Stomach (tissue), 8 donors: ENCODE measurements at regions not wholly inside any gene's neighbourhood (a gene's known extent, or its start where the extent isn't known, plus 50 kb on each side); places are given as distances from the start of the nearest gene placed in this dataset.
"Not testable (repeated sequence)": the region's sequence is repeated elsewhere in the genome, so short reads cannot be mapped to it uniquely, and the experiment has no call there.

Experiments used
- DNase-seq, 2 donors: peaks; one replicate each; pipeline versions ENCODE4 v3.0.0 to v3.0.0-alpha.2; 2013 to 2019
- H3K27ac ChIP-seq, 5 donors: fragments of 200-600 bp in 4 of 5; sonication (generic) in 4 of 5; one replicate each; pipeline ENCODE4 v1.5.1; 2013 to 2019; ENCODE audit warnings: mild to moderate bottlenecking in 1 of 5, moderate library complexity in 1 of 5
- H3K27me3 ChIP-seq, 3 donors: fragments of 200-600 bp; sonication (generic); one replicate each; pipeline ENCODE4 v1.5.1; 2017 to 2019; ENCODE audit warnings: mixed run types in 1 of 3
- H3K36me3 ChIP-seq, 4 donors: fragments of 200-600 bp; sonication (generic); 1 replicate in 3 of 4; 2 replicates in 1 of 4; pipeline ENCODE4 v1.5.1; 2016 to 2019
- H3K4me1 ChIP-seq, 4 donors: fragments of 200-600 bp; sonication (generic); one replicate each; pipeline ENCODE4 v1.5.1; 2016 to 2019
- H3K4me3 ChIP-seq, 4 donors: fragments of 200-600 bp; sonication (generic) in 3 of 4; one replicate each; pipeline ENCODE4 v1.5.1; 2016 to 2019; ENCODE audit warnings: mild to moderate bottlenecking in 1 of 4
- H3K9me3 ChIP-seq, 4 donors: fragments of 200-600 bp; sonication (generic); one replicate each; pipeline ENCODE4 v1.5.1; 2016 to 2019
- CTCF ChIP-seq, 7 experiments: fragments of 450-650 bp in 4 of 7; fragments of 200-600 bp in 3 of 7; sonication (generic) in 3 of 7; IDR thresholded peaks; one replicate each; pipeline ENCODE4 v1.5.1; 2016 to 2019; ENCODE audit warnings: antibody characterized with exemption in 7 of 7, control low read depth in 2 of 7, mild to moderate bottlenecking in 1 of 7
- EP300 ChIP-seq: sonication (generic); formaldehyde crosslinking; IDR thresholded peaks from one replicate; pipeline ENCODE4 v1.6.1; 2017; ENCODE audit warnings: antibody characterized with exemption
- POLR2A ChIP-seq, 4 donors: fragments of 450-650 bp; IDR thresholded peaks; one replicate each; pipeline ENCODE4 v1.6.1; 2016; ENCODE audit warnings: antibody characterized with exemption in 4 of 4, control low read depth in 2 of 4, mild to moderate bottlenecking in 1 of 4, moderate library complexity in 1 of 4
- POLR2AphosphoS5 ChIP-seq, 3 donors: sonication (generic); formaldehyde crosslinking; IDR thresholded peaks; one replicate each; pipeline ENCODE4 v1.6.1; 2016; ENCODE audit warnings: antibody characterized with exemption in 3 of 3
- WGBS, 5 donors: extraction: QIAGEN DNeasy Blood & Tissue Kit in 3 of 5; methylation state at CpG; one replicate each; pipeline versions ENCODE4 v1.1.5 to v1.1.7; 2013 to 2018; 5-methylcytosine and 5-hydroxymethylcytosine counted together
- intact Hi-C: fragments of 100-400 bp; cut with DNase I; formaldehyde crosslinking; loops from one replicate; pipeline ENCODE4 v1.15.1; 2023; ENCODE audit warnings: low total_unique reads
- donor health status: healthy with polysubstance abuse.
- donor health status: Bipolar disorder and iron deficiency.
- donor health status: healthy.

- no peaks in the 10 kb centered on the region for H3K36me3 ChIP-seq
- H3K27me3 ChIP-seq = no peaks in the 10 kb centered on the region
- H3K9me3 ChIP-seq = no peaks in the 10 kb centered on the region
- WGBS, 5 donors = 39 to 62% (median 46%) methylated on average over 2 of the region's 2 CpGs
- H3K27ac ChIP-seq = no peak overlapping the region
- DNase-seq = peak in 1 of 2 donors; percentile 13
- no peaks in the 10 kb centered on the region for H3K4me1 ChIP-seq
- H3K4me3 ChIP-seq = no peak overlapping the region
- intact Hi-C loops = no loop called here
- TF ChIP-seq POLR2AphosphoS5 (IDR thresholded peaks at IDR 0.05) = no peak
- no peak for TF ChIP-seq EP300
- no peak for TF ChIP-seq CTCF (IDR thresholded peaks at IDR 0.05)
- TF ChIP-seq POLR2A (IDR thresholded peaks at IDR 0.05) = no peak
Measured at GRCh38 chrX:33892670-33893069, 239.4 kb downstream of the FAM47A start.

- no peak for DNase-seq
- H3K27ac ChIP-seq = no peak overlapping the region
- H3K4me3 ChIP-seq = no peak overlapping the region
- intact Hi-C loops = no loop called here
- H3K36me3 ChIP-seq = no peaks in the 10 kb centered on the region
- H3K27me3 ChIP-seq = no peaks in the 10 kb centered on the region
- peaks cover 0 to 5% (median 2%) of the 10 kb centered on the region in 4 donors for H3K9me3 ChIP-seq
- TF ChIP-seq POLR2A (IDR thresholded peaks at IDR 0.05) = no peak
- TF ChIP-seq EP300 = no peak
- H3K4me1 ChIP-seq = no peaks in the 10 kb centered on the region
Measured at GRCh38 chrX:33855251-33855650, 276.9 kb downstream of the FAM47A start.

GRCh38 chrX:33852146-33852545 lies 280.0 kb downstream of the FAM47A start:
- H3K9me3 ChIP-seq = peaks cover 0 to 15% (median 9%) of the 10 kb centered on the region in 4 donors
- 74 to 100% (median 94%) methylated on average over 3 to 4 of the region's 4 CpGs for WGBS, 5 donors
- H3K4me1 ChIP-seq, H3K27me3 ChIP-seq, H3K4me3 ChIP-seq, DNase-seq, H3K36me3 ChIP-seq, H3K27ac ChIP-seq, intact Hi-C loops: not testable (repeated sequence)

GRCh38 chrX:33840176-33840575 lies 291.9 kb downstream of the FAM47A start:
- Histone ChIP-seq H3K36me3 (no peaks in the 10 kb centered on the region), H3K4me3 (no peak overlapping the region), H3K27ac (no peak overlapping the region), H3K27me3 (no peaks in the 10 kb centered on the region), H3K4me1 (no peaks in the 10 kb centered on the region), H3K9me3 (no peaks in the 10 kb centered on the region)
- intact Hi-C loops = no loop called here
- TF ChIP-seq POLR2AphosphoS5 (IDR thresholded peaks at IDR 0.05) (no peak), CTCF (IDR thresholded peaks at IDR 0.05) (no peak), POLR2A (IDR thresholded peaks at IDR 0.05) (no peak), EP300 (no peak)
- DNase-seq = peak in 1 of 2 donors; percentile 49
- 23 to 50% (median 29%) methylated on average over 1 of the region's 1 CpG for WGBS, 5 donors

- Histone ChIP-seq H3K36me3 (no peaks in the 10 kb centered on the region), H3K4me3 (no peak overlapping the region), H3K4me1 (no peaks in the 10 kb centered on the region), H3K27ac (no peak overlapping the region), H3K27me3 (no peaks in the 10 kb centered on the region), H3K9me3 (peaks cover 0 to 17% (median 7%) of the 10 kb centered on the region in 4 donors)
- 22 to 51% (median 34%) methylated on average over 2 of the region's 2 CpGs for WGBS, 5 donors
- peak in 1 of 2 donors; percentile 5 for DNase-seq
- intact Hi-C loops = no loop called here
- no peak for TF ChIP-seq POLR2AphosphoS5 (IDR thresholded peaks at IDR 0.05)
- TF ChIP-seq POLR2A (IDR thresholded peaks at IDR 0.05) = no peak
- no peak for TF ChIP-seq CTCF (IDR thresholded peaks at IDR 0.05)
- TF ChIP-seq EP300 = no peak
Measured at GRCh38 chrX:33831211-33831610, 300.9 kb downstream of the FAM47A start.
